HFFc6 (cell line): ENCODE measurements at regions not wholly inside any gene's neighbourhood (a gene's known extent, or its start where the extent isn't known, plus 50 kb on each side); places are given as distances from the start of the nearest gene placed in this dataset.

Experiments
- DNase-seq: peaks from one replicate; pipeline ENCODE4 v3.0.0-alpha.2; 2018
- H3K27ac Mint-ChIP-seq: 2 replicates; pipeline ENCODE4 v1.8.0; 2020; ENCODE audit warnings: mild to moderate bottlenecking, mixed read lengths
- H3K27me3 Mint-ChIP-seq: 2 replicates; pipeline ENCODE4 v1.8.0; 2021; ENCODE audit warnings: mild to moderate bottlenecking, moderate library complexity, mixed read lengths; ENCODE audit not compliant: insufficient read depth
- H3K36me3 Mint-ChIP-seq: 2 replicates; pipeline ENCODE4 v1.8.0; 2021; ENCODE audit warnings: low read depth, mixed read lengths
- H3K4me1 Mint-ChIP-seq: 2 replicates; pipeline ENCODE4 v1.8.0; 2020; ENCODE audit warnings: low read depth, mixed read lengths
- H3K4me3 Mint-ChIP-seq: 2 replicates; pipeline ENCODE4 v1.8.0; 2020; ENCODE audit warnings: mild to moderate bottlenecking, moderate library complexity, mixed read lengths
- H3K9me3 Mint-ChIP-seq: 2 replicates; pipeline ENCODE4 v1.8.0; 2020; ENCODE audit warnings: mild to moderate bottlenecking, mixed read lengths
- TF ChIP-seq, protein P1 (sequence below): fragments of 200-600 bp; sonication (generic); IDR thresholded peaks from 2 replicates; pipeline ENCODE4 v1.5.0; 2021; ENCODE audit warnings: antibody characterized with exemption, mild to moderate bottlenecking

DNA sequence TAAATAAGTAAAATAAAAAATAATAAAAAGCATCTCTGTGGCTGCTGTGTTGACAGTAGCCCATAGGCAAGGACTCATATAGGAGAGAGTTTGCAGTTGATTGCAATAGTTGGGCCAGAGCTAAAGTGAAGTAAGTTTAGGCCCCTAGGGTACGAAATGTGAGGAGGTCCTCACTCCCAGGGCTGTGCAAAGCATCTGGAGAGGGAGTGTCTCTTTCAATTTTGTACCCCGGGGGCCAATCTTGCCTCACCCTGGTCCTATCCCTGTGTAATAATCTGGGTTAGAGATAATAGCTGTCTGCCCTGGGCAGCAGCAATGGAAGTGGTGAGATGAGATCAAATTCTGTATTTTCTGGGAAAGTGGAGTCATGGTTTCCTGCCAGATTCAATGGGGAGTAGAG, 365.7 kb downstream of the GATA3 start:
- H3K27ac Mint-ChIP-seq, result no peak overlapping the region
- TF ChIP-seq, protein P1, sequence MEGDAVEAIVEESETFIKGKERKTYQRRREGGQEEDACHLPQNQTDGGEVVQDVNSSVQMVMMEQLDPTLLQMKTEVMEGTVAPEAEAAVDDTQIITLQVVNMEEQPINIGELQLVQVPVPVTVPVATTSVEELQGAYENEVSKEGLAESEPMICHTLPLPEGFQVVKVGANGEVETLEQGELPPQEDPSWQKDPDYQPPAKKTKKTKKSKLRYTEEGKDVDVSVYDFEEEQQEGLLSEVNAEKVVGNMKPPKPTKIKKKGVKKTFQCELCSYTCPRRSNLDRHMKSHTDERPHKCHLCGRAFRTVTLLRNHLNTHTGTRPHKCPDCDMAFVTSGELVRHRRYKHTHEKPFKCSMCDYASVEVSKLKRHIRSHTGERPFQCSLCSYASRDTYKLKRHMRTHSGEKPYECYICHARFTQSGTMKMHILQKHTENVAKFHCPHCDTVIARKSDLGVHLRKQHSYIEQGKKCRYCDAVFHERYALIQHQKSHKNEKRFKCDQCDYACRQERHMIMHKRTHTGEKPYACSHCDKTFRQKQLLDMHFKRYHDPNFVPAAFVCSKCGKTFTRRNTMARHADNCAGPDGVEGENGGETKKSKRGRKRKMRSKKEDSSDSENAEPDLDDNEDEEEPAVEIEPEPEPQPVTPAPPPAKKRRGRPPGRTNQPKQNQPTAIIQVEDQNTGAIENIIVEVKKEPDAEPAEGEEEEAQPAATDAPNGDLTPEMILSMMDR, result no peak
- H3K4me1 Mint-ChIP-seq, result no peaks in the 10 kb centered on the region
- peaks cover 52% of the 10 kb centered on the region for H3K9me3 Mint-ChIP-seq
- no peaks in the 10 kb centered on the region for H3K27me3 Mint-ChIP-seq
- H3K4me3 Mint-ChIP-seq, result no peak overlapping the region
- no peak for DNase-seq
- peaks cover 8% of the 10 kb centered on the region for H3K36me3 Mint-ChIP-seq

DNA sequence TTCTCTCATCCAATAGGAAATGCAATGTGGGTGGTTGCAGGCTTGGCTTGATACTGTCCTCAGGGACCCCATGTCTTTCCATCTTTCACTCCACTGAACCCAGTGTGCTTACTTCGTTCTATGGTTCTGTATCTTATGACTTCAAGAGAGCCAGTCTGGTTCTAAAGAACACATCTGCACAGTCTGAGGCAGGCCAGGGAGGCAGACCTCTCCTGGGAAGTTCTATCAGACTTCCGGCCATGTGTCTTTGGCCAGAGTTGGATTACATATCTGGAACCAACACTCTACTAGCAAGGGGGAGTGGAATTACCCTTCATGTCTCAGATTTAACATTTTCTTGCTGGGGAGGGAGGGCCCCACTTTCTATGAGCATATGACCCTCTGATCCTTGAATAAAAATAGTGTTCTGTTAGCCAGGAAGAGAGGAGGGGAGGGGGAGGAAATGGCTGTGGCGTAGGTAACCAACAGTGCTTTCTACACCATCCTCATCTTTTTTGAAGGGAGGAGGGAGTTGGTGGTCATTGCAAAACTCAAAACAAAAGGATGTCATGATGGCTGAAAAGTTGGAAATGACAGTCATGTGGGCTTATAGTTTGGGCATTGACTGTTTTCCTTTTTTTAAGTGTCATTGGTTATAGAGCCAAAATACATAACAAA, 370.2 kb downstream of the GATA3 start:
- H3K4me1 Mint-ChIP-seq, result no peaks in the 10 kb centered on the region
- H3K36me3 Mint-ChIP-seq, result no peaks in the 10 kb centered on the region; the same call in 1 of the 2 replicates
- DNase-seq, result no peak
- H3K27me3 Mint-ChIP-seq, result no peaks in the 10 kb centered on the region
- H3K27ac Mint-ChIP-seq, result no peak overlapping the region
- no peak overlapping the region for H3K4me3 Mint-ChIP-seq
- H3K9me3 Mint-ChIP-seq, result peaks cover 30% of the 10 kb centered on the region
- TF ChIP-seq, protein P1, result no peak

DNA sequence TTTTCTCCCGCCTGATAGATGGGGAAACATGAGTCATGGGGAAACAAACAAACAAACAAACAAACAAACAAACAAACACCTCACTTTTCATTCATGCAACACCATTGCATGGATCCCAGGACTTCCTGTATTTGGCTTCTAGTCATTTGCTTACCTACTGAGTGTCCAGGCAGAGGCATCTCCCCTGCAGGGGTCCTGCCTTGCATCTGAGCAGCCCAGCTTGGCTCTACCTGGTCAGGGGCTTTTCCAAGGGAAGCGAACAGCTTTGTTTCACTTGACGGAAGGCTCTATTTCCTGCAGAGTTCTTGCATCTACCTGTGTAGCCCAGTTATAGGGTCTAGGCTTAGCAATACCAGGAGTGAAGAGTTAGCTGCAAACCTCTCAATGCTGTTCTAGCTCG, 374.2 kb downstream of the GATA3 start:
- Mint-ChIP-seq H3K27me3 (no peaks in the 10 kb centered on the region), H3K4me1 (no peaks in the 10 kb centered on the region), H3K4me3 (no peak overlapping the region), H3K27ac (no peak overlapping the region), H3K9me3 (peaks cover 36% of the 10 kb centered on the region), H3K36me3 (no peaks in the 10 kb centered on the region; the same call in 1 of the 2 replicates)
- TF ChIP-seq, protein P1, result no peak
- no peak for DNase-seq

DNA sequence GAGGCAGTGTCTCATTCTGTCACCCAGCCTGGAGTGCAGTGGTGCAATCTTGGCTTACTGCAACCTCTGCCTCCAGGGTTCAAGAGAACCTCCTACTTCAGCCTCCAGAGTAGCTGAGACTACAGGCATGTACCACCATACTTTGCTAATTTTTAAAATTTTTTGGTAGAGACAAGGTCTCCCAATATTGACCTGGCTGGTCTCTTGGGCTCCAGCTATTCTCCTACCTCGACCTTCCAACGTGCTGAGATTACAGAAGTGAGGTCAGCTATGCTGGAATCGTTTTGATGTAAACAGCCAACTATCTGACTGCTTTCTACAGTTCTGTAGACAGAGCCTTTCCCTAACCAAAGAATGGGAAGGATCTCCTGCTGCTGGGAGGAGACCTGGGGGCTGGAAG, 375.8 kb downstream of the GATA3 start:
- Mint-ChIP-seq H3K9me3 (peaks cover 38% of the 10 kb centered on the region), H3K36me3 (no peaks in the 10 kb centered on the region), H3K4me1 (no peaks in the 10 kb centered on the region), H3K27ac (no peak overlapping the region), H3K27me3 (no peaks in the 10 kb centered on the region), H3K4me3 (no peak overlapping the region)
- DNase-seq, result no peak
- TF ChIP-seq, protein P1, result no peak

DNA sequence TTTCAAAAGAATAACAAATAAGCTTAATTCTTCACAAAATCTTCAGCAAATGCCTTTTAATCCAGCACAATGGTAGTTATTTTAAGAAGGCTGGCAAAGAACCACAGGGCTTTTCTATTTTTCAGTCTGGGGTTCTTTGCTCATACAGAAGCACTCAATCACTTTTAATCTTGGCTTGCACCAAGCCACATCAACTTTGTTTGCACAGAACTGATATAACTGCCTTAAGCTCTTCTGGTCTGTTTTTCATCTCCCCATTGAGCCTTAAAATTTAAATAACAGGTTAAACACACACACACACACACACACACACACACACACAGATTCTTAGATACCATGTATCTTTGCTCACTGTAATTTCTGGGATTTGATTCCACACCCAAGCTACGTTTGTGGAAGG, 377.0 kb downstream of the GATA3 start:
- H3K4me1 Mint-ChIP-seq, result no peaks in the 10 kb centered on the region
- H3K4me3 Mint-ChIP-seq, result no peak overlapping the region
- no peaks in the 10 kb centered on the region for H3K27me3 Mint-ChIP-seq
- peaks cover 46% of the 10 kb centered on the region for H3K9me3 Mint-ChIP-seq
- H3K27ac Mint-ChIP-seq, result no peak overlapping the region
- H3K36me3 Mint-ChIP-seq, result no peaks in the 10 kb centered on the region
- TF ChIP-seq, protein P1, result no peak
- DNase-seq, result no peak
